ENCODE measurements at regions not wholly inside any gene's neighbourhood (a gene's known extent, or its start where the extent isn't known, plus 50 kb on each side); places are given as distances from the start of the nearest gene placed in this dataset.

GRCh38 chr18:34128436-34128835, 96.3 kb downstream of the NOL4 start:
- no peaks in the 10 kb centered on the region for H3K9me3 ChIP-seq (ENCODE audit: control insufficient read depth, insufficient read depth, low read depth, low read length)
- no peak for TF ChIP-seq ZNF18 (tag by site-specific recombination; IDR thresholded peaks at IDR 0.05)
- TF ChIP-seq ZFP69B (tag by site-specific recombination; IDR thresholded peaks at IDR 0.05), result no peak
- no peak for TF ChIP-seq ZNF202 (tag by site-specific recombination; IDR thresholded peaks at IDR 0.05; ENCODE audit: borderline replicate concordance)
- TF ChIP-seq ZBTB20 (tag by site-specific recombination; IDR thresholded peaks at IDR 0.05), result no peak
- TF ChIP-seq ZBTB48 (tag by site-specific recombination; IDR thresholded peaks at IDR 0.05), result no peak
- TF ChIP-seq GLIS2 (tag by site-specific recombination; IDR thresholded peaks at IDR 0.05), result no peak
- TF ChIP-seq, protein P1, sequence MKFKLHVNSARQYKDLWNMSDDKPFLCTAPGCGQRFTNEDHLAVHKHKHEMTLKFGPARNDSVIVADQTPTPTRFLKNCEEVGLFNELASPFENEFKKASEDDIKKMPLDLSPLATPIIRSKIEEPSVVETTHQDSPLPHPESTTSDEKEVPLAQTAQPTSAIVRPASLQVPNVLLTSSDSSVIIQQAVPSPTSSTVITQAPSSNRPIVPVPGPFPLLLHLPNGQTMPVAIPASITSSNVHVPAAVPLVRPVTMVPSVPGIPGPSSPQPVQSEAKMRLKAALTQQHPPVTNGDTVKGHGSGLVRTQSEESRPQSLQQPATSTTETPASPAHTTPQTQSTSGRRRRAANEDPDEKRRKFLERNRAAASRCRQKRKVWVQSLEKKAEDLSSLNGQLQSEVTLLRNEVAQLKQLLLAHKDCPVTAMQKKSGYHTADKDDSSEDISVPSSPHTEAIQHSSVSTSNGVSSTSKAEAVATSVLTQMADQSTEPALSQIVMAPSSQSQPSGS (tag by site-specific recombination; IDR thresholded peaks at IDR 0.05; ENCODE audit: low read depth), result no peak
- TF ChIP-seq HOXD13 (CRISPR knock-in tag; IDR thresholded peaks at IDR 0.05; ENCODE audit: borderline replicate concordance), result no peak
- TF ChIP-seq ZNF394 (tag by site-specific recombination; IDR thresholded peaks at IDR 0.05; ENCODE audit: borderline replicate concordance), result no peak
- TF ChIP-seq ZSCAN4 (tag by site-specific recombination; IDR thresholded peaks at IDR 0.05), result no peak
- no peak for TF ChIP-seq ZBTB11 (tag by site-specific recombination; conservative IDR thresholded peaks at IDR 0.05; ENCODE audit: low read depth)
- TF ChIP-seq ZNF24 (tag by site-specific recombination; IDR thresholded peaks at IDR 0.05), result no peak
- TF ChIP-seq ZFHX2 (tag by site-specific recombination; conservative IDR thresholded peaks at IDR 0.05), result no peak
- TF ChIP-seq ZBTB49 (tag by site-specific recombination; IDR thresholded peaks at IDR 0.05; ENCODE audit: low read depth), result no peak
- no peak for TF ChIP-seq ZNF311 (tag by site-specific recombination; IDR thresholded peaks at IDR 0.05; ENCODE audit: borderline replicate concordance)
- TF ChIP-seq ZNF548 (tag by site-specific recombination; IDR thresholded peaks at IDR 0.05), result no peak
- TF ChIP-seq, protein P2, sequence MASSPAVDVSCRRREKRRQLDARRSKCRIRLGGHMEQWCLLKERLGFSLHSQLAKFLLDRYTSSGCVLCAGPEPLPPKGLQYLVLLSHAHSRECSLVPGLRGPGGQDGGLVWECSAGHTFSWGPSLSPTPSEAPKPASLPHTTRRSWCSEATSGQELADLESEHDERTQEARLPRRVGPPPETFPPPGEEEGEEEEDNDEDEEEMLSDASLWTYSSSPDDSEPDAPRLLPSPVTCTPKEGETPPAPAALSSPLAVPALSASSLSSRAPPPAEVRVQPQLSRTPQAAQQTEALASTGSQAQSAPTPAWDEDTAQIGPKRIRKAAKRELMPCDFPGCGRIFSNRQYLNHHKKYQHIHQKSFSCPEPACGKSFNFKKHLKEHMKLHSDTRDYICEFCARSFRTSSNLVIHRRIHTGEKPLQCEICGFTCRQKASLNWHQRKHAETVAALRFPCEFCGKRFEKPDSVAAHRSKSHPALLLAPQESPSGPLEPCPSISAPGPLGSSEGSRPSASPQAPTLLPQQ (tag by site-specific recombination; IDR thresholded peaks at IDR 0.05), result no peak
- no peak for TF ChIP-seq ZNF354C (tag by site-specific recombination; IDR thresholded peaks at IDR 0.05; ENCODE audit: borderline replicate concordance, low read depth)
- TF ChIP-seq ZNF623 (tag by site-specific recombination; IDR thresholded peaks at IDR 0.05), result no peak
- ChIA-PET POLR2A (interaction anchor here (0.5 kb wide), 1 partner anchor 818 kb away, joined by 4 read pairs; no protein-coding TSS in a partner anchor), CTCF (interaction anchor here (0.7 kb wide), 1 partner anchor 229 kb away, joined by 3 read pairs; no protein-coding TSS in a partner anchor)
- H3K4me3 ChIP-seq (ENCODE audit: low read depth, low read length), result no peak overlapping the region
- no peaks in the 10 kb centered on the region for H3K4me1 ChIP-seq (ENCODE audit: control insufficient read depth, insufficient read depth, low read length)
- no peaks in the 10 kb centered on the region for H3K36me3 ChIP-seq (ENCODE audit: control insufficient read depth in 2 of 2, insufficient read depth in 1 of 2, low read length in 2 of 2)
- H3K27ac ChIP-seq (ENCODE audit: extremely low read depth, low read depth, low read length), result no peak overlapping the region

Data from HEK293 (cell line).